Peyer's patch (tissue), 4 donors: ENCODE measurements at regions not wholly inside any gene's neighbourhood (a gene's known extent, or its start where the extent isn't known, plus 50 kb on each side); places are given as distances from the start of the nearest gene placed in this dataset.

Source experiments
- CTCF ChIP-seq, 6 experiments: fragments of 450-650 bp in 4 of 6; fragments of 200-600 bp in 2 of 6; sonication (generic) in 1 of 6; IDR thresholded peaks; one replicate each; pipeline ENCODE4 v1.5.1; 2017 to 2019; ENCODE audit warnings: antibody characterized with exemption in 6 of 6, mild to moderate bottlenecking in 3 of 6, moderate library complexity in 1 of 6
- POLR2A ChIP-seq, 2 donors: fragments of 450-650 bp; IDR thresholded peaks; one replicate each; pipeline ENCODE4 v1.5.1; 2017; ENCODE audit warnings: antibody characterized with exemption in 2 of 2, mild to moderate bottlenecking in 2 of 2, moderate library complexity in 2 of 2

GRCh38 chr1:232899268-232899667 is 51.1 kb upstream of the NTPCR start:
- TF ChIP-seq CTCF (IDR thresholded peaks at IDR 0.05) (no peak), POLR2A (IDR thresholded peaks at IDR 0.05) (no peak)
